RWPE1 (cell line): ENCODE measurements at regions not wholly inside any gene's neighbourhood (a gene's known extent, or its start where the extent isn't known, plus 50 kb on each side); places are given as distances from the start of the nearest gene placed in this dataset.

Experiments
- CTCF ChIA-PET: fragments of 350-600 bp; sonication (Branson Sonifier 250); formaldehyde crosslinking; extraction: SDS; loops from one replicate; lab custom pipeline; 2021; lab: Yijun Ruan, JAX
- POLR2A ChIA-PET: fragments of 400-600 bp; formaldehyde crosslinking; extraction: SDS; loops from one replicate; lab custom pipeline; 2020; ENCODE audit warnings: antibody characterized with exemption; ENCODE audit not compliant: low non-redundant PET; lab: Yijun Ruan, JAX
- DNase-seq: peaks from one replicate; pipeline ENCODE4 v3.0.0; 2012; ENCODE audit warnings: low spot score
- H3K27ac ChIP-seq: fragments of 450-650 bp; 2 replicates; pipeline ENCODE4 v1.5.1; 2017
- CTCF ChIP-seq: fragments of 450-650 bp; conservative IDR thresholded peaks from 2 replicates; pipeline ENCODE4 v1.5.1; 2017; ENCODE audit warnings: low read depth, mild to moderate bottlenecking

- ChIA-PET POLR2A (no interaction called here), CTCF (no interaction called here)
- DNase-seq, result no peak
- H3K27ac ChIP-seq, result no peak overlapping the region
- no peak for TF ChIP-seq CTCF
These were observed 101.4 kb upstream of the PPM1H start for GRCh38 chr12:63036216-63036973.

- no peak for DNase-seq
- POLR2A ChIA-PET, result no interaction called here
- CTCF ChIA-PET, result interaction anchor here (1.1 kb wide), 1 partner anchor 35 kb away, joined by 3 read pairs; no protein-coding TSS in a partner anchor
These were observed 99.7 kb upstream of the PPM1H start for GRCh38 chr12:63034601-63035000.

GRCh38 chr12:63029676-63030075 lies 94.7 kb upstream of the PPM1H start:
- H3K27ac ChIP-seq, result no peak overlapping the region
- no peak for DNase-seq
- POLR2A ChIA-PET, result no interaction called here
- no peak for TF ChIP-seq CTCF
- CTCF ChIA-PET, result no interaction called here

More at GRCh38 chr12:63034601-63035000, 99.7 kb upstream of the PPM1H start:
- TF ChIP-seq CTCF, result no peak
- no peak overlapping the region for H3K27ac ChIP-seq

- no peak for DNase-seq
- TF ChIP-seq CTCF, result no peak
- POLR2A ChIA-PET, result no interaction called here
- CTCF ChIA-PET, result no interaction called here
- no peak overlapping the region for H3K27ac ChIP-seq
These were observed 94.0 kb upstream of the PPM1H start for GRCh38 chr12:63028951-63029350.

GRCh38 chr12:63025116-63025515 lies 90.2 kb upstream of the PPM1H start:
- ChIA-PET POLR2A (no interaction called here), CTCF (interaction anchor here (0.6 kb wide), 1 partner anchor 70 kb away, joined by 4 read pairs; no protein-coding TSS in a partner anchor)
- no peak overlapping the region for H3K27ac ChIP-seq
- no peak for TF ChIP-seq CTCF
- no peak for DNase-seq

- no peak for TF ChIP-seq CTCF
- no peak overlapping the region for H3K27ac ChIP-seq
- no peak for DNase-seq
- ChIA-PET CTCF (interaction anchor here (0.6 kb wide), 1 partner anchor 79 kb away, joined by 3 read pairs; no protein-coding TSS in a partner anchor), POLR2A (no interaction called here)
These were observed 89.0 kb upstream of the PPM1H start for GRCh38 chr12:63023926-63024325.
